Endodermal cell (in vitro differentiated cells): ENCODE measurements at regions not wholly inside any gene's neighbourhood (a gene's known extent, or its start where the extent isn't known, plus 50 kb on each side); places are given as distances from the start of the nearest gene placed in this dataset.

Experiments
- DNase-seq: peaks from one replicate; pipeline ENCODE4 v3.0.0-alpha.2; 2017
- H3K27ac ChIP-seq: 2 replicates; pipeline ENCODE4 v1.5.1; 2013; ENCODE audit warnings: mild to moderate bottlenecking, low read depth, low read length, moderate library complexity
- H3K27me3 ChIP-seq: 2 replicates; pipeline ENCODE4 v1.6.1; 2013; ENCODE audit warnings: mild to moderate bottlenecking, low read length, moderate library complexity; ENCODE audit not compliant: insufficient read depth, control insufficient read depth, poor library complexity, severe bottlenecking
- H3K36me3 ChIP-seq: 2 replicates; pipeline ENCODE4 v1.7.0; 2013; ENCODE audit warnings: mild to moderate bottlenecking, low read length, moderate library complexity; ENCODE audit not compliant: control insufficient read depth, insufficient read depth
- H3K4me1 ChIP-seq: one replicate; pipeline ENCODE4 v1.7.0; 2013; ENCODE audit warnings: low read length; ENCODE audit not compliant: control insufficient read depth, insufficient read depth
- H3K4me3 ChIP-seq: 2 replicates; pipeline ENCODE4 v1.5.1; 2013; ENCODE audit warnings: mild to moderate bottlenecking, low read length, moderate library complexity
- H3K9ac ChIP-seq: 2 replicates; pipeline ENCODE4 v1.6.1; 2013; ENCODE audit warnings: mild to moderate bottlenecking, low read length, moderate library complexity; ENCODE audit not compliant: poor library complexity, severe bottlenecking; ENCODE audit errors: extremely low read depth
- H3K9me3 ChIP-seq: 2 replicates; pipeline ENCODE4 v1.6.1; 2013; ENCODE audit warnings: mild to moderate bottlenecking, low read length, moderate library complexity; ENCODE audit not compliant: control insufficient read depth
- H3K27ac Mint-ChIP-seq: 2 replicates; pipeline ENCODE4 v1.8.0; 2020; ENCODE audit warnings: mixed read lengths
- H3K27me3 Mint-ChIP-seq: 2 replicates; pipeline ENCODE4 v1.8.0; 2021; ENCODE audit warnings: mild to moderate bottlenecking, mixed read lengths; ENCODE audit not compliant: insufficient read depth
- H3K36me3 Mint-ChIP-seq: 2 replicates; pipeline ENCODE4 v1.8.0; 2020; ENCODE audit warnings: low read depth, mixed read lengths
- H3K4me1 Mint-ChIP-seq: 2 replicates; pipeline ENCODE4 v1.8.0; 2020; ENCODE audit warnings: mixed read lengths
- H3K4me3 Mint-ChIP-seq: 2 replicates; pipeline ENCODE4 v1.8.0; 2020; ENCODE audit warnings: mild to moderate bottlenecking, moderate library complexity, mixed read lengths
- H3K9me3 Mint-ChIP-seq: 2 replicates; pipeline ENCODE4 v1.8.0; 2020; ENCODE audit warnings: mild to moderate bottlenecking, mixed read lengths
- CTCF ChIP-seq: fragments of 200-600 bp; sonication (generic); conservative IDR thresholded peaks from 2 replicates; pipeline ENCODE4 v1.5.0; 2021; ENCODE audit warnings: antibody characterized with exemption, mild to moderate bottlenecking
- WGBS, 2 experiments: methylation state at CpG; one replicate each; pipeline versions ENCODE4 v1.1.5 to v1.1.7; 2013; ENCODE audit warnings: missing lambda C conversion rate in 2 of 2, mixed read lengths in 1 of 2; ENCODE audit not compliant: insufficient coverage in 1 of 2, insufficient read length in 1 of 2; 5-methylcytosine and 5-hydroxymethylcytosine counted together

GRCh38 chr4:182142176-182143085, 100.8 kb upstream of the TENM3 start:
- no peaks in the 10 kb centered on the region for H3K9me3 Mint-ChIP-seq
- 9 to 13% methylated on average over 35 to 65 of the region's 65 CpGs for WGBS, 2 experiments

GRCh38 chr4:182143086-182143821, 99.9 kb upstream of the TENM3 start:
- Mint-ChIP-seq H3K36me3 (no peaks in the 10 kb centered on the region), H3K9me3 (no peaks in the 10 kb centered on the region), H3K4me3 (peak overlapping the region; percentile 89), H3K27me3 (peaks cover 61% of the 10 kb centered on the region), H3K27ac (peak overlapping the region; percentile 66), H3K4me1 (peaks cover 35% of the 10 kb centered on the region)
- 0% methylated on average over 10 to 36 of the region's 36 CpGs for WGBS, 2 experiments
- peak; percentile 73 for DNase-seq
- Histone ChIP-seq H3K4me1 (no peaks in the 10 kb centered on the region), H3K9me3 (no peaks in the 10 kb centered on the region), H3K4me3 (peak overlapping the region; percentile 91), H3K9ac (peak overlapping the region; percentile 64), H3K27ac (peak overlapping the region; percentile 94), H3K27me3 (peaks cover 43% of the 10 kb centered on the region), H3K36me3 (no peaks in the 10 kb centered on the region)
- no peak for TF ChIP-seq CTCF

More at GRCh38 chr4:182142176-182143085, 100.8 kb upstream of the TENM3 start:
- Histone ChIP-seq H3K4me1 (no peaks in the 10 kb centered on the region), H3K4me3 (peak overlapping the region; percentile 91), H3K36me3 (no peaks in the 10 kb centered on the region), H3K27me3 (peaks cover 43% of the 10 kb centered on the region), H3K27ac (peak overlapping the region; percentile 53), H3K9me3 (no peaks in the 10 kb centered on the region), H3K9ac (peak overlapping the region; percentile 64)
- DNase-seq: peak; percentile 88
- TF ChIP-seq CTCF: peak; percentile 35
- peaks cover 35% of the 10 kb centered on the region for H3K4me1 Mint-ChIP-seq
- H3K4me3 Mint-ChIP-seq: peak overlapping the region; percentile 89
- peak overlapping the region; percentile 66 for H3K27ac Mint-ChIP-seq
- H3K27me3 Mint-ChIP-seq: peaks cover 63% of the 10 kb centered on the region
- no peaks in the 10 kb centered on the region for H3K36me3 Mint-ChIP-seq

- H3K9me3 Mint-ChIP-seq: no peaks in the 10 kb centered on the region
- DNase-seq: peak; percentile 88
These were observed 99.2 kb upstream of the TENM3 start for GRCh38 chr4:182143822-182144625.

More at GRCh38 chr4:182143822-182144625, 99.2 kb upstream of the TENM3 start:
- H3K36me3 ChIP-seq: no peaks in the 10 kb centered on the region
- WGBS, 2 experiments: 0% methylated on average over 10 to 76 of the region's 79 CpGs
- Mint-ChIP-seq H3K27ac (peak overlapping the region; percentile 55), H3K27me3 (peaks cover 54% of the 10 kb centered on the region), H3K4me1 (peaks cover 39% of the 10 kb centered on the region), H3K4me3 (peak overlapping the region; percentile 89), H3K36me3 (no peaks in the 10 kb centered on the region)
- TF ChIP-seq CTCF: no peak
- H3K9ac ChIP-seq: peak overlapping the region; percentile 64
- no peaks in the 10 kb centered on the region for H3K4me1 ChIP-seq
- H3K9me3 ChIP-seq: no peaks in the 10 kb centered on the region
- peak overlapping the region; percentile 91 for H3K4me3 ChIP-seq
- H3K27me3 ChIP-seq: peaks cover 40% of the 10 kb centered on the region
- peak overlapping the region; percentile 94 for H3K27ac ChIP-seq
